ENCODE measurements at regions not wholly inside any gene's neighbourhood (a gene's known extent, or its start where the extent isn't known, plus 50 kb on each side); places are given as distances from the start of the nearest gene placed in this dataset.

DNA sequence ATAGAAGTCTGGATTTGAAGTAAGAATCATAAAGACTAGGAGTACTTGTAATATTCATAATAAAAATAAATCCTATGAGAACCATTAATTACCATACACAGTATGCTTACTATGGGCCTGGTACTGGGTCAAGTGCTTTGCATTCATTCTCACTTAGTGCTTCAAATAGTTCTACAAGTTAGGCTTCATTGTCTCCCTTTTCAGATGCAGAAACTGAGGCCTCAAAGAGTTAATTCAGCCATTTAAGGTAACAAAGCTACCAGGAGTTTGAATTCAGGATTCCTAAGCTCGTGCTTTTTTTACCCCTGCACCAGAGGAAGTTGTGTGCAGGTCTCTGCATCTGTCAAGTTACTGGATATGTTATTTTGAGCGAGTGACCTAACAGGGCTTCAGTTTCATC is 1098.4 kb upstream of the EEF2KMT start:
- peaks cover 0 to 2% of the 10 kb centered on the region in 2 donors for H3K9me3 ChIP-seq (ENCODE audit: control insufficient read depth in 2 of 2, low read length in 2 of 2)
- no peaks in the 10 kb centered on the region for H3K27me3 ChIP-seq (ENCODE audit: control insufficient read depth in 1 of 2, insufficient read depth in 2 of 2, low read length in 2 of 2)
- H3K36me3 ChIP-seq (ENCODE audit: control insufficient read depth in 2 of 2, insufficient read depth in 2 of 2, low read length in 2 of 2): no peaks in the 10 kb centered on the region
- H3K4me3 ChIP-seq (ENCODE audit: low read length in 2 of 2): no peak overlapping the region
- H3K27ac ChIP-seq (ENCODE audit: low read length): no peak overlapping the region
- H3K4me1 ChIP-seq (ENCODE audit: control insufficient read depth, insufficient read depth, low read length): no peaks in the 10 kb centered on the region
- no peak overlapping the region for H3K9ac ChIP-seq (ENCODE audit: low read length in 2 of 2)

DNA sequence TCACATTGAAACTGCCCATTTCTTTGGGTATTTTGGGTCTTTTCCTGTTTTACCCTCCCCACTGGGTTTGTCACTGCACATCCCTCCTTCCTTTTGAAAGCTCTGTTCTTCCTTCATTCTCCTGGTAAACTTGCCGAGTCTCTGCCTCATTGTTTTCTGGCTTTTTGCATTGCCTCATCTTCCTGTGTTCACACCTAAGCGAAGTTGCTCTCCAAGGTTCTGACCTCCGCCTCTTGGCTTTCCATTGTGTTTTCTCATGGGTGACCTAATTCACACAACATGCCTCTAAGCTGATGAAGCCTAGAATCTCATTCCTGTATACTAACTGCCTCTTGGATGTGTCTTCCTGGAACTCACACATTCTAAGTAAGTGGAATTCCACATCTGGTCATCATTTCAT is 1096.1 kb upstream of the EEF2KMT start:
- Histone ChIP-seq H3K4me1 (ENCODE audit: control insufficient read depth, insufficient read depth, low read length) (no peaks in the 10 kb centered on the region), H3K4me3 (ENCODE audit: low read length in 2 of 2) (no peak overlapping the region), H3K9me3 (ENCODE audit: control insufficient read depth in 2 of 2, low read length in 2 of 2) (peaks cover 0 to 2% of the 10 kb centered on the region in 2 donors), H3K27ac (ENCODE audit: low read length) (no peak overlapping the region), H3K36me3 (ENCODE audit: control insufficient read depth in 2 of 2, insufficient read depth in 2 of 2, low read length in 2 of 2) (no peaks in the 10 kb centered on the region), H3K9ac (ENCODE audit: low read length in 2 of 2) (no peak overlapping the region), H3K27me3 (ENCODE audit: control insufficient read depth in 1 of 2, insufficient read depth in 2 of 2, low read length in 2 of 2) (no peaks in the 10 kb centered on the region)

DNA sequence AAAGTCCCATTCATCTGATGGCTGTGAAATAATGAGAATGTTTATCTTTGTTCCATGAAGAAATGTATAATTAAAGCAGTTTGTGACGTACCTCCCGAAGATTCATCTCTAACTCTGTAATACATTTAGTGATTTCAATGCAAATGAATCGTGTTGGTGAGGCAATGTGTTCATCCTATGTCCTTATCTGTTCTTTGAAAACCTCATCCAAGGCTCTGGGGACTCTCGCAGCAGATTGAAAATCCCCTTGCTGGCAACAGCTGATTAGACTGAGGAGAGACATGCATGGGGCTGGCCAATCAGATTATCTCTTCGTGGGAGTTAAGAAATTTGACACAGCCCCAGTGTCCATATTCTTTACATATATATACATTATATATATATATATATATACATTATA is 1095.4 kb upstream of the EEF2KMT start:
- Histone ChIP-seq H3K4me1 (ENCODE audit: control insufficient read depth, insufficient read depth, low read length) (no peaks in the 10 kb centered on the region), H3K9ac (ENCODE audit: low read length in 2 of 2) (no peak overlapping the region), H3K4me3 (ENCODE audit: low read length in 2 of 2) (no peak overlapping the region), H3K27ac (ENCODE audit: low read length) (no peak overlapping the region), H3K27me3 (ENCODE audit: control insufficient read depth in 1 of 2, insufficient read depth in 2 of 2, low read length in 2 of 2) (no peaks in the 10 kb centered on the region), H3K36me3 (ENCODE audit: control insufficient read depth in 2 of 2, insufficient read depth in 2 of 2, low read length in 2 of 2) (no peaks in the 10 kb centered on the region), H3K9me3 (ENCODE audit: control insufficient read depth in 2 of 2, low read length in 2 of 2) (peaks cover 0 to 2% of the 10 kb centered on the region in 2 donors)

DNA sequence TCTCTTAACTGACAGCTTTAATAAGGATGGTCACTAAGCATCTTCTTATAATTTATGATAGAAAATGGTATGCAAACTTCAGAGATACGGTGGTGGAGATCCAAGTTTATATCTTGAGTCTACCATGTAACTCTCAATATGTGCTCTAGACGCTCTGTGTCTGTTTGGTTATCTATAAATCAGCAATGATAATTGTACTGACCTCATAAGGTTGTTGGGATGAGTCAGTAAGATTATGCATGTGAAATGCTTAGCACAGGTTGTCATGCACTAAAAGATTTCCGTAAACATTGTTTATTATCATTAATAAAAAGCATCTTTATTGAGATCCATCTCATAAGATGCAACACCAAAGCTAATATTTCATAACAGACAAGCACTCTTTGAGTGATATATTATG is 1094.9 kb upstream of the EEF2KMT start:
- Histone ChIP-seq H3K4me1 (ENCODE audit: control insufficient read depth, insufficient read depth, low read length) (no peaks in the 10 kb centered on the region), H3K9me3 (ENCODE audit: control insufficient read depth in 2 of 2, low read length in 2 of 2) (peaks cover 0 to 2% of the 10 kb centered on the region in 2 donors), H3K9ac (ENCODE audit: low read length in 2 of 2) (no peak overlapping the region), H3K36me3 (ENCODE audit: control insufficient read depth in 2 of 2, insufficient read depth in 2 of 2, low read length in 2 of 2) (no peaks in the 10 kb centered on the region), H3K27me3 (ENCODE audit: control insufficient read depth in 1 of 2, insufficient read depth in 2 of 2, low read length in 2 of 2) (no peaks in the 10 kb centered on the region), H3K27ac (ENCODE audit: low read length) (no peak overlapping the region), H3K4me3 (ENCODE audit: low read length in 2 of 2) (no peak overlapping the region)

DNA sequence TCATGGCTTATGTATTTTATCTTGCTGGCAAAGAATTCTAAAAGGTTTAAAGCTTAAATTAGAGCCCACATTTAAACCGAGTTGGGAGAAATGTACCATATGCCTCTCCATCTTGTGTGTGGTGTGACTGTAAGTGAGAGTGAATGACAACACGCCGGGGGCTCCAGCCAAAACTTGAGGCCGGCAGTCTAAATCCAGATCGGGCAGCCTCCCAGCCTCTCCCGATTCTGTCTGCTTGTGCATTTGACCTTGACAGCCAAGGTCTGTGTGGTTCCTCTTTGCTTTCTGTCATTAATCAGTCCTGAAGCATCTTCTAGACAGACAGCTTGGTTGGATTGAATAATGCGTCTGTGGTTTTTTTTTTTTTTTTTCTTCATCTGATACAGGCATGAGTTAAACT is 1093.2 kb upstream of the EEF2KMT start:
- no peaks in the 10 kb centered on the region for H3K36me3 ChIP-seq (ENCODE audit: control insufficient read depth in 2 of 2, insufficient read depth in 2 of 2, low read length in 2 of 2)
- H3K4me3 ChIP-seq (ENCODE audit: low read length in 2 of 2): no peak overlapping the region
- H3K27ac ChIP-seq (ENCODE audit: low read length): no peak overlapping the region
- H3K4me1 ChIP-seq (ENCODE audit: control insufficient read depth, insufficient read depth, low read length): no peaks in the 10 kb centered on the region
- H3K9ac ChIP-seq (ENCODE audit: low read length in 2 of 2): no peak overlapping the region
- H3K9me3 ChIP-seq (ENCODE audit: control insufficient read depth in 2 of 2, low read length in 2 of 2): peaks cover 2 to 4% of the 10 kb centered on the region in 2 donors
- no peaks in the 10 kb centered on the region for H3K27me3 ChIP-seq (ENCODE audit: control insufficient read depth in 1 of 2, insufficient read depth in 2 of 2, low read length in 2 of 2)

DNA sequence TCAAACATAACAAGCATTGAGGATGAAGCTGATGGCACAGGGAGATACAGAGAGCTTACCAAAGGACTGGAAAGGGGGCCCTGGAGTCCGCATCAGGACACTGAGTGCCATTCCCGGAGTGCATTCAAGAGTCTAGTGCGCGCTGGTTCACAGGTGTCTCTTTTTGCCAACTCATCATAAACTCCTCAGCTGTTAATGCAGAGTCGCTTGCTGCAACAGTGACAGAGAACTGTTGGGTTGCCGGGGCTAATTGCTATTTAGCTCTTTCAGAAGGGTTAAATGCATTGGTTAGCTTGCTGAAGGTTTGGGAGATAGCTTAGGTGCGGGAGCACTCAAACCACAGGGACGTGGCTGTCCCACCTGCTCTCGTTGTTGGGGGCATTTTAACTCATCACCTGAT is 1091.6 kb upstream of the EEF2KMT start:
- peaks cover 2 to 4% of the 10 kb centered on the region in 2 donors for H3K9me3 ChIP-seq (ENCODE audit: control insufficient read depth in 2 of 2, low read length in 2 of 2)
- no peak overlapping the region for H3K27ac ChIP-seq (ENCODE audit: low read length)
- no peaks in the 10 kb centered on the region for H3K36me3 ChIP-seq (ENCODE audit: control insufficient read depth in 2 of 2, insufficient read depth in 2 of 2, low read length in 2 of 2)
- H3K4me3 ChIP-seq (ENCODE audit: low read length in 2 of 2): no peak overlapping the region
- H3K27me3 ChIP-seq (ENCODE audit: control insufficient read depth in 1 of 2, insufficient read depth in 2 of 2, low read length in 2 of 2): no peaks in the 10 kb centered on the region
- H3K4me1 ChIP-seq (ENCODE audit: control insufficient read depth, insufficient read depth, low read length): no peaks in the 10 kb centered on the region
- H3K9ac ChIP-seq (ENCODE audit: low read length in 2 of 2): no peak overlapping the region

DNA sequence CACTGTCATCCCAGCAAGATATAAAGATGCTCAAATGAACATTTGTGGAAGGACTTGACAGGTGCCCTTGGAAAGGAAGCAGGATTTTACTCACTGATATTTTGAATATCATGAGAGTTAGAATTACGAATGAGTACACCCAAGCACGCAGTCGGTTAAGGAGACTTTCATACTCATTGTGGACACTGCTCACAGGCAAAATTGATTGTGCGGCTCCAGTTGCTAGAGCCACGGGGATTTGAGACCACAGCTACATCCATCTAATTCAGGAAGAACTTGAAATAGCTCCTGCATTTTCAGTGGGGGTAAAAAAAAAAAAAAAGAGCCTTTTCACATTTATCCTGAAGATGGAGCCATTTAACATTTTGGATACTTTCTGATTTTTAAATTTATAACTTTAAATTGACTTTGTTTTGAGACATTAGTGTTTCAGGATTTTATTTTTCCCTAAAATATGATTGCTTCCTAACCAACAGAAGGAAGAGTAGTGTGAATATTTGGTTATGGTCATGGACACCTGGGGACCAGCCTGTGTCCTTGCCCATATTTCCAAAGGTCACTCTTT is 1080.1 kb upstream of the EEF2KMT start:
- Histone ChIP-seq H3K9ac (ENCODE audit: low read length in 2 of 2) (no peak overlapping the region), H3K4me3 (ENCODE audit: low read length in 2 of 2) (no peak overlapping the region), H3K36me3 (ENCODE audit: control insufficient read depth in 2 of 2, insufficient read depth in 2 of 2, low read length in 2 of 2) (no peaks in the 10 kb centered on the region), H3K9me3 (ENCODE audit: control insufficient read depth in 2 of 2, low read length in 2 of 2) (no peaks in the 10 kb centered on the region), H3K27me3 (ENCODE audit: control insufficient read depth in 1 of 2, insufficient read depth in 2 of 2, low read length in 2 of 2) (no peaks in the 10 kb centered on the region), H3K4me1 (ENCODE audit: control insufficient read depth, insufficient read depth, low read length) (no peaks in the 10 kb centered on the region), H3K27ac (ENCODE audit: low read length) (no peak overlapping the region)

DNA sequence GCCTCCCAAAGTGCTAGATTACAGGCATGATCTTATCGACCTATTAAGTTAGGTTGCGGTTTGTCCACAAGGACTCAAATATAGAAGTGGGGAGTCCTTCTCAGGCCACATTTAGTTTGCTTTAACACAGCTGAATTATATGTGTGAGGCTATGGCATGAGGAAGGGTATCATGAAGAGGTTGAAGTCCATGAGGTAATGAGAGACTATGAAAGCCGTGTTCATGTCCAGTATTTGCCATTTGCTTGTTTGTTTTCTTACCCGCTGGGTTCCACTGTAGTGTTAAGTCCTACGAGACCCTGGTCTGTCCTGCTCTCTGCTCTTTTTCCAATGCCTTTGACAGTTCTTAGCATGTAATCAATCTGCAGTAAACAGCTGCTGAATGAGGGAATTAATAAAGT is 1072.4 kb upstream of the EEF2KMT start:
- Histone ChIP-seq H3K36me3 (ENCODE audit: control insufficient read depth in 2 of 2, insufficient read depth in 2 of 2, low read length in 2 of 2) (no peaks in the 10 kb centered on the region), H3K27ac (ENCODE audit: low read length) (no peak overlapping the region), H3K4me1 (ENCODE audit: control insufficient read depth, insufficient read depth, low read length) (no peaks in the 10 kb centered on the region), H3K9me3 (ENCODE audit: control insufficient read depth in 2 of 2, low read length in 2 of 2) (no peaks in the 10 kb centered on the region), H3K9ac (ENCODE audit: low read length in 2 of 2) (no peak overlapping the region), H3K27me3 (ENCODE audit: control insufficient read depth in 1 of 2, insufficient read depth in 2 of 2, low read length in 2 of 2) (no peaks in the 10 kb centered on the region), H3K4me3 (ENCODE audit: low read length in 2 of 2) (no peak overlapping the region)

DNA sequence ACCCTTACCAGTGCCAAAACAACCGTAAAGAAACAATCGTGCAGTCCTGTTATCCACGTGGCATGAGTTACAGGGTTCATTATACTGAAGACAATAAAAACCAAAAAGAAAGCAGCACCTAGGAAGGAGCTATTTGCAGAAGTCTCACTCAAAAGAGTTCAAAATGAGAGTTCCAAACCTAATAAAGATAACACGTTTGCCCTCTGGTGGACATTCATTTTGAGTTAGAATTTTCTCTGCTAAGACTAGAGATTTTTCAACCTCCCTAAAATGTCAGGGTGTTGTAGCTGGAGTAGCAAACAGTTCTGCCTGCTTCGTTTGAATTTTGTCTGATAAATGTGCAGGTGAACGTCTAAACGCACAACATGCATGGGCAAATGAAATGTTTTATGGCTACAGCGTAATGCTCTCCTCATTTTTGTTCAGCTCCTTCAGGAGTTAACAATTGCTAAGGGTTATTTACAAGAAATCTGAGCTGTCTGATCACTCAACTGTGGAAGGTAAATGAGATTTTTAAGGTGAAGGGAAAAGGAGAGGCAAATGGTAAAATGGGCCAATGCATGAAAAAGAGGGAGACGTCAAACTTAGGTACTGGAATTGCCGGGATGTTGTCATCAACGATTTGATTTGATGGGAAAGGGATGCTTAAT is 1067.9 kb upstream of the EEF2KMT start:
- Histone ChIP-seq H3K36me3 (ENCODE audit: control insufficient read depth in 2 of 2, insufficient read depth in 2 of 2, low read length in 2 of 2) (no peaks in the 10 kb centered on the region), H3K4me3 (ENCODE audit: low read length in 2 of 2) (no peak overlapping the region), H3K4me1 (ENCODE audit: control insufficient read depth, insufficient read depth, low read length) (no peaks in the 10 kb centered on the region), H3K27me3 (ENCODE audit: control insufficient read depth in 1 of 2, insufficient read depth in 2 of 2, low read length in 2 of 2) (no peaks in the 10 kb centered on the region), H3K9me3 (ENCODE audit: control insufficient read depth in 2 of 2, low read length in 2 of 2) (peaks cover 0 to 3% of the 10 kb centered on the region in 2 donors), H3K9ac (ENCODE audit: low read length in 2 of 2) (no peak overlapping the region), H3K27ac (ENCODE audit: low read length) (no peak overlapping the region)

DNA sequence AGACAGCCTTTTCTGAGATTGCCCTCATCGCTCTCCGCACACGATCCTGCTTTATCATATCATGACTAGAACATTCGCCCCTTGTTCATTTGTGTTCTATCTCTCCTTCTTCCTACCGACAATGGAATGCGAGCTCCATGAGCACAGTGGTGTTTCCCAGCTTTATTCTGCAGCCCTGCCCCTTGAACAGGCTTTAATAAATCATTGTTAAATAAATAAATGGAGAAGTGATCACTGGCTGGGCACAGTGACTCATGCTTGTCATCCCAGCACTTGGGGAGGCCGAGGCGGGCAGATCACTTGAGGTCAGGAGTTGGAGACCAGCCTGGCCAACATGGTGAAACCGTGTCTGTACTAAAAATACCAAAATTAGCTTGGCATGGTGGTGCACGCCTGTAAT is 1063.3 kb upstream of the EEF2KMT start:
- H3K27me3 ChIP-seq (ENCODE audit: control insufficient read depth in 1 of 2, insufficient read depth in 2 of 2, low read length in 2 of 2): no peaks in the 10 kb centered on the region

DNA sequence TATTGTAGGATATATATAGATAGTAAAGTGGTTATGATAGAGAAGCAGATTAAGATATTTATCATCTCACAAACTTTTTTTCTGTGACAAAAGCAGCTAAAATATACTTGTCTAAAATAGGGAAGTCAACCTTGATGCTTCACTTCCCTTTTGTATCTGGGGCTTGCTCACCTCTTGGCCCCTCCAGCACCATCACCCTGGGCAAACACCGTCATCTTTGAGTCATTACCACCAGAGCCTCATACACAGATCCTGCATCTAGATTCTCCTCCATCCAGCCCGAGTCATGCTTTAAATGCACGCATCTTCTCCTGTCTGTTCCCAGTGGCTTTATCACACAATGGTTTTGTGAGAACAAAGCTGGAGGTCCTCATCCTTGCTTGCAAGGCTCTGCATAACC is 1062.7 kb upstream of the EEF2KMT start:
- no peak overlapping the region for H3K9ac ChIP-seq (ENCODE audit: low read length in 2 of 2)
- no peak overlapping the region for H3K4me3 ChIP-seq (ENCODE audit: low read length in 2 of 2)
- no peaks in the 10 kb centered on the region for H3K36me3 ChIP-seq (ENCODE audit: control insufficient read depth in 2 of 2, insufficient read depth in 2 of 2, low read length in 2 of 2)
- no peaks in the 10 kb centered on the region for H3K27me3 ChIP-seq (ENCODE audit: control insufficient read depth in 1 of 2, insufficient read depth in 2 of 2, low read length in 2 of 2)
- peaks cover 0 to 4% of the 10 kb centered on the region in 2 donors for H3K9me3 ChIP-seq (ENCODE audit: control insufficient read depth in 2 of 2, low read length in 2 of 2)
- no peak overlapping the region for H3K27ac ChIP-seq (ENCODE audit: low read length)
- no peaks in the 10 kb centered on the region for H3K4me1 ChIP-seq (ENCODE audit: control insufficient read depth, insufficient read depth, low read length)

More for the DNA sequence above, 1063.3 kb upstream of the EEF2KMT start:
- no peak overlapping the region for H3K9ac ChIP-seq (ENCODE audit: low read length in 2 of 2)
- no peaks in the 10 kb centered on the region for H3K4me1 ChIP-seq (ENCODE audit: control insufficient read depth, insufficient read depth, low read length)
- H3K4me3 ChIP-seq (ENCODE audit: low read length in 2 of 2): no peak overlapping the region
- no peak overlapping the region for H3K27ac ChIP-seq (ENCODE audit: low read length)
- H3K9me3 ChIP-seq (ENCODE audit: control insufficient read depth in 2 of 2, low read length in 2 of 2): peaks cover 0 to 4% of the 10 kb centered on the region in 2 donors
- no peaks in the 10 kb centered on the region for H3K36me3 ChIP-seq (ENCODE audit: control insufficient read depth in 2 of 2, insufficient read depth in 2 of 2, low read length in 2 of 2)
